ENCODE measurements at regions not wholly inside any gene's neighbourhood (a gene's known extent, or its start where the extent isn't known, plus 50 kb on each side); places are given as distances from the start of the nearest gene placed in this dataset.

GRCh38 chr4:176894498-176894897 lies 101.8 kb upstream of the VEGFC start:
- TF ChIP-seq CTCF (IDR thresholded peaks at IDR 0.05; ENCODE audit: poor library complexity) = no peak
- TF ChIP-seq EZH2 (IDR thresholded peaks at IDR 0.05; ENCODE audit: borderline replicate concordance) = no peak
- TF ChIP-seq EZH2phosphoT487 (IDR thresholded peaks at IDR 0.05; ENCODE audit: low read depth, severe bottlenecking, unreplicated experiment) = no peak

Measured in hepatocyte (in vitro differentiated cells).